ENCODE measurements at regions not wholly inside any gene's neighbourhood (a gene's known extent, or its start where the extent isn't known, plus 50 kb on each side); places are given as distances from the start of the nearest gene placed in this dataset.

DNA sequence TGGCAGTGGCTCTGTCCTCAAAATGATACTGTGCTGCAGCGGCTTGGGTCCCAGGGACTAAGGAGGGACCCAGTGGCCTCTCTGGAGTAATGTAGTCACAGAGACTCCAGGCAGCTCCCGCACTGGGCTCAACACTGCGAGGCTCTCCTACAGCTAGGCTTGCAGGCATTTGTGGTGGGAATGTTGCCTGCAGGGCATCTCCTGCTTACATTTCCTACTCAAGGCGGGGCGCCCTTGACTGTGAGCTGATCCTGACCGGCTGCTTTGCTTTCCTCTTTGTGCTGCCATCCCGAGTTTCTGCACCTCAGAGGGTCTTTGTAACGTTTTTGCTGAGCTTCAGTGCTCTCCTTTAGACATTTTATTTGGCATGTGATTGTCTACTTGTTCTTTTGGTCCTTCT lies 177.4 kb upstream of the FN1 start:
- no peaks in the 10 kb centered on the region for H3K36me3 ChIP-seq (ENCODE audit: control insufficient read depth in 2 of 2, insufficient read depth in 2 of 2, low read length in 1 of 2)
- H3K27me3 ChIP-seq (ENCODE audit: control insufficient read depth in 2 of 2, insufficient read depth in 1 of 2, low read length in 1 of 2), result no peaks in the 10 kb centered on the region
- DNase-seq (ENCODE audit: low read depth in 6 of 9, low spot score in 9 of 9), result no peak
- no peak overlapping the region for H3K4me3 ChIP-seq (ENCODE audit: low read length in 2 of 2)
- H3K4me1 ChIP-seq (ENCODE audit: control insufficient read depth in 2 of 2, insufficient read depth in 2 of 2, low read length in 2 of 2), result no peaks in the 10 kb centered on the region
- H3K9me3 ChIP-seq (ENCODE audit: control insufficient read depth in 2 of 2, insufficient read depth in 1 of 2, low read length in 1 of 2), result no peaks in the 10 kb centered on the region
- H3K27ac ChIP-seq (ENCODE audit: low read depth in 1 of 2, low read length in 1 of 2), result no peak overlapping the region
- 91% methylated on average over 8 of the region's 8 CpGs for WGBS

DNA sequence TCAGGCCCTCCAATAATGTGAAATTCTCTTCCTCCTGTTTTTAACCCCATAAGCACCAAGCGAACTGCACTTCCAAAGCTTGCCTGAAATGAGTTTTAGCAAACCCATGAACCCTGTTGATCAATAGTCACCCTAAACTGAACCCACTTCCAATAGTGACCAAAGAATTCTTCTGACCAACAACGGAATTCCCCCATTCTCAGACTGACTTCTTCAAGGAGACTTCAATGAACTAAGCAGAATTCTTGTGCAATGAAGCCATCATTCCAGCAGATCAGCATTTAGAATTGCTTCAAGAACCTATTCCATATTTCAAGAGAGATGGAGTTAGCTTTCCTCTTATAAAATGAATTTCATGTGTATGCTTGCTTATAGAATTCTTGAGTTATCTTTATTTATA lies 176.9 kb upstream of the FN1 start:
- no peak for DNase-seq (ENCODE audit: low read depth in 6 of 9, low spot score in 9 of 9)
- 98% methylated on average over 2 of the region's 2 CpGs for WGBS

DNA sequence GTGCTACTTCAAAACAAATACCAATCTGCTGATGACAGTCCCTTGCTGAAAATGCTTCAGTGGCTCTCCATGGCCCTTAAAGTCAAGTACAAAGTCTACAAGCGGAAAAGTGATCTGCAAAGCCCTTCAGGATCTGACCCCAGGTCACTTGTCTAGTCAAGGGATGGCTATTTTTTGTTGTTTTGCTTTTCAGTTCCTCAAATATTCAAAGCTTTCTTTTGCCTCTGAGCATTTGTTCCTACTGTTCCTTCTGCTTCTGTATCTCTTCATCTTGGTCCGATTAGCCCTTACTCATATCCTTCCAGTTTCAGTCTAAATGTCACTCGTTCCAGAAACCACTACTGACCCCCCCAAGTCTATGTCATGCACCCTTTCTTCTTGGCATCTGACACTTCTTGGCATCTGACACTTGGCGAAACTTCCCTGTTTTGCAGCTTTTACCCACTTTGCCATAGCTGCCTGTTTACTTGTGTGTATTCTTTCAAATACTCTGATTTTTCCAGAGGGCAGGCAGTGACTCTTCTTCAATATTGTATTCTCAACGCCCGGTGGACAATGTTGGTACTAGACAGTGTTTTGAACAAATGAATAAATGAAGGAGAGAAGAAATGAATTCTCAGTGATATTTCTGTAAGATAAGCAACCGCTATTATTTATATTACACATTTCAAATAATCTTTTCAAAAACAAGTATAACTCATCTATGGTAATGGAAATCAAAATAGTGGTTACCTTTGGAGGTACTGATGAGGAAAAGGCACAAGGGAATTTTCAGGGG lies 175.9 kb upstream of the FN1 start:
- H3K27ac ChIP-seq (ENCODE audit: low read depth in 1 of 2, low read length in 1 of 2), result no peak overlapping the region
- no peak overlapping the region for H3K4me3 ChIP-seq (ENCODE audit: low read length in 2 of 2)
- 73% methylated on average over 7 of the region's 7 CpGs for WGBS
- H3K27me3 ChIP-seq (ENCODE audit: control insufficient read depth in 2 of 2, insufficient read depth in 1 of 2, low read length in 1 of 2), result no peaks in the 10 kb centered on the region
- H3K36me3 ChIP-seq (ENCODE audit: control insufficient read depth in 2 of 2, insufficient read depth in 2 of 2, low read length in 1 of 2), result no peaks in the 10 kb centered on the region
- no peaks in the 10 kb centered on the region for H3K4me1 ChIP-seq (ENCODE audit: control insufficient read depth in 2 of 2, insufficient read depth in 2 of 2, low read length in 2 of 2)
- H3K9me3 ChIP-seq (ENCODE audit: control insufficient read depth in 2 of 2, insufficient read depth in 1 of 2, low read length in 1 of 2), result no peaks in the 10 kb centered on the region
- no peak for DNase-seq (ENCODE audit: low read depth in 6 of 9, low spot score in 9 of 9)

More for the DNA sequence above, 176.9 kb upstream of the FN1 start:
- H3K27ac ChIP-seq (ENCODE audit: low read depth in 1 of 2, low read length in 1 of 2), result no peak overlapping the region
- H3K27me3 ChIP-seq (ENCODE audit: control insufficient read depth in 2 of 2, insufficient read depth in 1 of 2, low read length in 1 of 2), result no peaks in the 10 kb centered on the region
- H3K4me1 ChIP-seq (ENCODE audit: control insufficient read depth in 2 of 2, insufficient read depth in 2 of 2, low read length in 2 of 2), result no peaks in the 10 kb centered on the region
- no peaks in the 10 kb centered on the region for H3K9me3 ChIP-seq (ENCODE audit: control insufficient read depth in 2 of 2, insufficient read depth in 1 of 2, low read length in 1 of 2)
- no peak overlapping the region for H3K4me3 ChIP-seq (ENCODE audit: low read length in 2 of 2)
- H3K36me3 ChIP-seq (ENCODE audit: control insufficient read depth in 2 of 2, insufficient read depth in 2 of 2, low read length in 1 of 2), result no peaks in the 10 kb centered on the region

DNA sequence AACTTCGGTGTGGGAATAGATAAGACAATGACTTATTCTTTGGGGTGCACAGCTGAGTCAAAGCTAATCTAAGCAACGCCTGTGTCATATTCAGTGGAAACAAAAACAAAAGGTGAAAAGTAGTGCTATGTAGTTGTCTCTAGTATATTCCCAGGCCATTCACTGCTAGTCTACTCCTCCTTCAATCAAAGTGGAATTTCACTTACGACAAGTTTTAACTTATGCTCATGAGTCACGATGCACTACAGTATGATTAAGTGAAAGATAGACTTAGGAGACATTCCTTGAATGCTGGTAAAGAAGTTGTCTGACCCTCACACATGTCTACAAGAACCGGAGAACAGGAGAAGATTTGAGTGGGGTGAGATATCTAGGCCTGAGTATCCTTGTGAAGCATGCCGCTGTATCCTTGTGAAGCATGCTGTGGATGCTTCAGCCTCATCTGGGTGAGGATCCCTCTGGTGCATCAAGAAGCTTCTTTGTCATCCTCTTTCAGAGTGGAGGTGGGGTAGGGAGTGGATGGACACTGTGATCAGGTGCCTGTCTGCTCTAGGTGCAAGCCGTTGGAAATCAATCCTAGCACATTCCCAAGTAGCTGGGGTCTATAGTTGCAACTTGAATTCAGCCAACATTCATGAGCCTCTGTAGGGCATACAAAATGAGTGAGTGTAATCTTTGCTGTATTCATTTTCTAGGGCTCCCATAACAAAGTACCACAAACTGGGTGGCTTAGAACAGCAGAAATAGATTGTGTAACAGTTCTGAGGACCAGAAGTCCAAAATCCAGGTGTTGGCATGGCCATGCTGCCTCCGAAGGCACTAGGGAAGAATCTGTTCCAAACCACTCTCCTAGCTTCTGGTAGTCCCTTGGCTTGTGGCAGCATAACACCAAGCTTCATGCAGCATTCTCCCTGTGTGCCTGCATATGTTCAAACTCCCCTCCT lies 173.5 kb upstream of the FN1 start:
- Histone ChIP-seq H3K27me3 (ENCODE audit: control insufficient read depth in 2 of 2, insufficient read depth in 1 of 2, low read length in 1 of 2) (no peaks in the 10 kb centered on the region), H3K4me3 (ENCODE audit: low read length in 2 of 2) (no peak overlapping the region), H3K4me1 (ENCODE audit: control insufficient read depth in 2 of 2, insufficient read depth in 2 of 2, low read length in 2 of 2) (no peaks in the 10 kb centered on the region), H3K36me3 (ENCODE audit: control insufficient read depth in 2 of 2, insufficient read depth in 2 of 2, low read length in 1 of 2) (no peaks in the 10 kb centered on the region), H3K9me3 (ENCODE audit: control insufficient read depth in 2 of 2, insufficient read depth in 1 of 2, low read length in 1 of 2) (no peaks in the 10 kb centered on the region), H3K27ac (ENCODE audit: low read depth in 1 of 2, low read length in 1 of 2) (no peak overlapping the region)
- no peak for DNase-seq (ENCODE audit: low read depth in 6 of 9, low spot score in 9 of 9)
- WGBS, result 96% methylated on average over 8 of the region's 8 CpGs

DNA sequence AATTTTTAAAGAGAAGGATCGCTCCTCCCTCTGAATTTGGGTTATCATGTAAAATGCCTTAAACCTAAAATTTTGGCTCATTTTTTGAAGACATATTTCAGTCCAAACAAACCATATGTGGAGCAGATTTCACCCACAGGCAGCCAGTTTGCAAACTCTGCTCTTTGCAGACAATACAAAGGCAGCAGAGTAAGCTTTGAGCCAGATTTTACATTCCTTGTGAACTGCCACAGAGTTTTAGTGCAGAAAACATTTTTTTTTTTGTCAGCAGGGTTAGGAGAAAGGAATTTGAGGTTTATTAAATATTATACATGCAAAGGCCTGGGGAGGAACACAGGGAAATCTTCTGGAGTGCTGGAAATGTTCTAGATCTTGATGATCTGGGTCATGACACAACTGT lies 171.9 kb upstream of the FN1 start:
- Histone ChIP-seq H3K9me3 (ENCODE audit: control insufficient read depth in 2 of 2, insufficient read depth in 1 of 2, low read length in 1 of 2) (no peaks in the 10 kb centered on the region), H3K36me3 (ENCODE audit: control insufficient read depth in 2 of 2, insufficient read depth in 2 of 2, low read length in 1 of 2) (no peaks in the 10 kb centered on the region), H3K4me1 (ENCODE audit: control insufficient read depth in 2 of 2, insufficient read depth in 2 of 2, low read length in 2 of 2) (no peaks in the 10 kb centered on the region), H3K4me3 (ENCODE audit: low read length in 2 of 2) (no peak overlapping the region), H3K27ac (ENCODE audit: low read depth in 1 of 2, low read length in 1 of 2) (no peak overlapping the region), H3K27me3 (ENCODE audit: control insufficient read depth in 2 of 2, insufficient read depth in 1 of 2, low read length in 1 of 2) (no peaks in the 10 kb centered on the region)
- WGBS, result 95% methylated on average over 1 of the region's 1 CpG
- no peak for DNase-seq (ENCODE audit: low read depth in 6 of 9, low spot score in 9 of 9)

DNA sequence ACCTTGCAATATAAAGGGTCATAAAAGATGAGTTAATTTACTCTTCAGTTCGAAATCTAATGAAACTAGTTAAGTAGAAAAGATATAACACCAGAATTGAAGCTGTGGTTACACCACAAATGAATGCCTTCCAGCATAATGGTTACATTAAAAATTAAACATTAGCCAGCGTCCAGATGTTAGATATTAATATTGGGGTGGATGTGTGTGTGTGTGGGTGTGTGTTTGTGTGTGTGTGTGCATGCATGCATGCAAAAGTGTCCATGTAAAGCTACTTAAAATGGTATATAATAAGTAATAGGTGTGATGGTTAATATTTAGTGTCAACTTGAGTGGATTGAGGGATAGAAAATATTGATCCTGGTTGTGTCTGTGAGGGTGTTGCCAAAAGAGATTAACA lies 170.4 kb upstream of the FN1 start:
- Histone ChIP-seq H3K36me3 (ENCODE audit: control insufficient read depth in 2 of 2, insufficient read depth in 2 of 2, low read length in 1 of 2) (no peaks in the 10 kb centered on the region), H3K27ac (ENCODE audit: low read depth in 1 of 2, low read length in 1 of 2) (no peak overlapping the region), H3K9me3 (ENCODE audit: control insufficient read depth in 2 of 2, insufficient read depth in 1 of 2, low read length in 1 of 2) (no peaks in the 10 kb centered on the region), H3K27me3 (ENCODE audit: control insufficient read depth in 2 of 2, insufficient read depth in 1 of 2, low read length in 1 of 2) (no peaks in the 10 kb centered on the region), H3K4me3 (ENCODE audit: low read length in 2 of 2) (no peak overlapping the region), H3K4me1 (ENCODE audit: control insufficient read depth in 2 of 2, insufficient read depth in 2 of 2, low read length in 2 of 2) (no peaks in the 10 kb centered on the region)
- WGBS, result 87% methylated on average over 2 of the region's 2 CpGs
- no peak for DNase-seq (ENCODE audit: low read depth in 6 of 9, low spot score in 9 of 9)

DNA sequence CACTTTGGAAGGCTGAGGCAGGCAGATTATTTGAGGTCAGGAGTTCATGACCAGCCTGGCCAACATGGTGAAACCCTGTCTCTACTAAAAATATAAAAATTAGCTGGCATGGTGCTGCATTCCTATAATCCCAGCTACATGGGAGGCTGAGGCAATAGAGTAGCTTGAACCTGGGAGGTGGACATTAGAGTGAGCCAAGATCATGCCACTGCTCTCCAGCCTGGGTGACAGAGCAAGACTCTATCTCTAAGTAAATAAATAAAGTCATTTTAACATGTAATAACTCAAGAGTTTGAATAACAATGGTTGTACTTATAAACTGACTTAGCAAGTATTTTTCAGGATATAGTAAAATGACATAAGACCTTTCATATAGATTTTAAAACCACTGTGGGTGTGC lies 169.3 kb upstream of the FN1 start:
- no peaks in the 10 kb centered on the region for H3K36me3 ChIP-seq (ENCODE audit: control insufficient read depth in 2 of 2, insufficient read depth in 2 of 2, low read length in 1 of 2)
- H3K4me1 ChIP-seq (ENCODE audit: control insufficient read depth in 2 of 2, insufficient read depth in 2 of 2, low read length in 2 of 2), result no peaks in the 10 kb centered on the region
- DNase-seq (ENCODE audit: low read depth in 6 of 9, low spot score in 9 of 9), result no peak
- no peak overlapping the region for H3K4me3 ChIP-seq (ENCODE audit: low read length in 2 of 2)
- H3K27ac ChIP-seq (ENCODE audit: low read depth in 1 of 2, low read length in 1 of 2), result no peak overlapping the region
- H3K27me3 ChIP-seq (ENCODE audit: control insufficient read depth in 2 of 2, insufficient read depth in 1 of 2, low read length in 1 of 2), result no peaks in the 10 kb centered on the region
- H3K9me3 ChIP-seq (ENCODE audit: control insufficient read depth in 2 of 2, insufficient read depth in 1 of 2, low read length in 1 of 2), result no peaks in the 10 kb centered on the region

DNA sequence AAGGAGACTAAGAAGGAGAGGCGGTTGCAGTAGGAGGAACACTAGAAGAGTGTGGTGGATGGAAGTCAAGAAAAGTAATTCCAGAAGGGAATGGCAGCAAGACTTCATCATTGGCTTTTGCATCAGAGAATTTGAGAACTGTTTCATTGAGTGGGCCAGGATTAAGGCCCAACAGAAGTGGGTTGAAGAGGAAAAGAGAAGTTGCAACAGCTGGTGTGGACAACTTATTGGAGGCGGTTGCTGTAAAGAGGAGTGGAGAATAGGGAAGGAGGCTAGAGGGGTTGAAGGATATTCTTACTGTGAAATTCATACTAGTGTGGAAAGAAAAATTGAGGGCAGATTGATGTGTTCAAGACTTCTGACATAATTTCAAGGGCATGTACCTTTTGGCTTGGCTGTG lies 168.7 kb upstream of the FN1 start:
- no peaks in the 10 kb centered on the region for H3K36me3 ChIP-seq (ENCODE audit: control insufficient read depth in 2 of 2, insufficient read depth in 2 of 2, low read length in 1 of 2)
- no peak overlapping the region for H3K4me3 ChIP-seq (ENCODE audit: low read length in 2 of 2)
- WGBS, result over 99% methylated on average over 2 of the region's 2 CpGs
- no peak for DNase-seq (ENCODE audit: low read depth in 6 of 9, low spot score in 9 of 9)
- H3K27me3 ChIP-seq (ENCODE audit: control insufficient read depth in 2 of 2, insufficient read depth in 1 of 2, low read length in 1 of 2), result no peaks in the 10 kb centered on the region
- H3K9me3 ChIP-seq (ENCODE audit: control insufficient read depth in 2 of 2, insufficient read depth in 1 of 2, low read length in 1 of 2), result no peaks in the 10 kb centered on the region
- no peaks in the 10 kb centered on the region for H3K4me1 ChIP-seq (ENCODE audit: control insufficient read depth in 2 of 2, insufficient read depth in 2 of 2, low read length in 2 of 2)
- no peak overlapping the region for H3K27ac ChIP-seq (ENCODE audit: low read depth in 1 of 2, low read length in 1 of 2)

DNA sequence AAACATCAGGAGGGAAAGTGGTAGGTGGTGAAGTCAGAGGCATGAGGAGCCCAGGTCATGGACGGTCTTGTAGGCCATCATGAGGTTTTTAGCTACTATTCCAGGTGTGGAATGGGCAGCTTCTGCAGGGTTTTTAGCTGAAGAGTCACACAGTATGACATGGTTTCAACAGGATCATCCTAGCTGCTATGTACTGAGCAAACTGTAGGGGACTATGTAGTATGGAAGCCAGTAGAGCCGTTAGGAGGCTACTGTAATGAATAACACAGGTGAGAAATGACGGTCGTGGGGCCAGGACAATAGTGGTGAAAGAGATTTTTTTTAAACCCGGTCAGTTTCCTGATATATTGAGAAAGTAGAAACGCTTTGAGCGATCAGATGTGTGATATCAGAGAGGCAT lies 167.6 kb upstream of the FN1 start:
- WGBS, result 98% methylated on average over 7 of the region's 7 CpGs
- Histone ChIP-seq H3K4me3 (ENCODE audit: low read length in 2 of 2) (no peak overlapping the region), H3K27ac (ENCODE audit: low read depth in 1 of 2, low read length in 1 of 2) (no peak overlapping the region), H3K27me3 (ENCODE audit: control insufficient read depth in 2 of 2, insufficient read depth in 1 of 2, low read length in 1 of 2) (no peaks in the 10 kb centered on the region), H3K9me3 (ENCODE audit: control insufficient read depth in 2 of 2, insufficient read depth in 1 of 2, low read length in 1 of 2) (no peaks in the 10 kb centered on the region), H3K36me3 (ENCODE audit: control insufficient read depth in 2 of 2, insufficient read depth in 2 of 2, low read length in 1 of 2) (no peaks in the 10 kb centered on the region), H3K4me1 (ENCODE audit: control insufficient read depth in 2 of 2, insufficient read depth in 2 of 2, low read length in 2 of 2) (no peaks in the 10 kb centered on the region)
- no peak for DNase-seq (ENCODE audit: low read depth in 6 of 9, low spot score in 9 of 9)

All from thymus (tissue), 11 donors.